Aorta (tissue), 5 donors: ENCODE measurements at regions not wholly inside any gene's neighbourhood (a gene's known extent, or its start where the extent isn't known, plus 50 kb on each side); places are given as distances from the start of the nearest gene placed in this dataset.

Experiments
- ATAC-seq: fragments of 200-7000 bp; cut with Tn5 transposase; one replicate; pipeline ENCODE4 v1.9.1; 2022; ENCODE audit warnings: moderate library complexity; ENCODE audit not compliant: low FRiP score
- DNase-seq, 2 donors: peaks; one replicate each; pipeline ENCODE4 v3.0.0-alpha.2; 2020
- H3K27ac ChIP-seq, 2 donors: one replicate each; pipeline ENCODE4 v1.5.1; 2013; ENCODE audit warnings: low read length in 2 of 2, mild to moderate bottlenecking in 2 of 2, moderate library complexity in 2 of 2, control low read depth in 1 of 2, inconsistent platforms in 1 of 2, low read depth in 1 of 2
- H3K27me3 ChIP-seq, 2 donors: one replicate each; pipeline ENCODE4 v1.6.1; 2013; ENCODE audit warnings: control low read depth in 1 of 2, low read length in 1 of 2, mild to moderate bottlenecking in 1 of 2, moderate library complexity in 1 of 2; ENCODE audit not compliant: insufficient read depth in 2 of 2, control insufficient read depth in 1 of 2
- H3K36me3 ChIP-seq, 2 donors: one replicate each; pipeline ENCODE4 v1.6.1; 2013; ENCODE audit warnings: control low read depth in 1 of 2, low read length in 1 of 2, mild to moderate bottlenecking in 1 of 2; ENCODE audit not compliant: insufficient read depth in 2 of 2, control insufficient read depth in 1 of 2
- H3K4me1 ChIP-seq, 2 donors: one replicate each; pipeline ENCODE4 v1.6.1; 2013; ENCODE audit warnings: low read length in 2 of 2, control low read depth in 1 of 2, mild to moderate bottlenecking in 1 of 2, moderate library complexity in 1 of 2; ENCODE audit not compliant: insufficient read depth in 2 of 2, control insufficient read depth in 1 of 2
- H3K4me3 ChIP-seq, 2 donors: one replicate each; pipeline ENCODE4 v1.5.1; 2013; ENCODE audit warnings: low read length in 2 of 2, control low read depth in 1 of 2, mild to moderate bottlenecking in 1 of 2
- H3K9me3 ChIP-seq: one replicate; pipeline ENCODE4 v1.6.1; 2013; ENCODE audit warnings: mild to moderate bottlenecking, low read length; ENCODE audit not compliant: control insufficient read depth
- WGBS, 2 donors: extraction: QIAGEN DNeasy Blood & Tissue Kit; methylation state at CpG; one replicate each; pipeline ENCODE4 v1.1.7; 2013; 5-methylcytosine and 5-hydroxymethylcytosine counted together
- intact Hi-C, 2 donors: fragments of 100-400 bp; cut with DNase I; formaldehyde crosslinking; loops; one replicate each; pipeline versions ENCODE4 v1.14.2 to v1.15.0; 2022
- donor health status: healthy with polysubstance abuse.
- donor health status: Bipolar disorder and iron deficiency.
- donor health status: DM: no; HTN: no; CAD: no.
- donor health status: DM: no; HTN: no; CAD: no.
- donor health status: DM: yes; HTN: yes; CAD: no.

GRCh38 chr10:131570716-131571307 is 259.3 kb upstream of the TCERG1L start:
- DNase-seq (no peak), ATAC-seq (no peak)
- Histone ChIP-seq H3K36me3 (no peaks in the 10 kb centered on the region), H3K4me3 (no peak overlapping the region), H3K4me1 (no peaks in the 10 kb centered on the region), H3K27ac (no peak overlapping the region), H3K27me3 (no peaks in the 10 kb centered on the region), H3K9me3 (peaks cover 3% of the 10 kb centered on the region)
- intact Hi-C loops, result no loop called here
- WGBS, 2 donors, result 75 to 76% methylated on average over 13 of the region's 13 CpGs

GRCh38 chr10:131571346-131571745 is 259.8 kb upstream of the TCERG1L start:
- Histone ChIP-seq H3K9me3 (peaks cover 3% of the 10 kb centered on the region), H3K4me3 (no peak overlapping the region), H3K4me1 (no peaks in the 10 kb centered on the region), H3K27me3 (no peaks in the 10 kb centered on the region), H3K27ac (no peak overlapping the region), H3K36me3 (no peaks in the 10 kb centered on the region)
- intact Hi-C loops, result no loop called here
- 76 to 82% methylated on average over 11 of the region's 11 CpGs for WGBS, 2 donors
- DNase-seq (no peak), ATAC-seq (no peak)

- Histone ChIP-seq H3K36me3 (no peaks in the 10 kb centered on the region), H3K4me3 (no peak overlapping the region), H3K27ac (no peak overlapping the region), H3K4me1 (no peaks in the 10 kb centered on the region), H3K27me3 (no peaks in the 10 kb centered on the region), H3K9me3 (peaks cover 3% of the 10 kb centered on the region)
- intact Hi-C loops, result no loop called here
- WGBS, 2 donors, result 65 to 71% methylated on average over 8 of the region's 8 CpGs
- DNase-seq (no peak), ATAC-seq (no peak)
Observed at GRCh38 chr10:131571865-131572264, 260.3 kb upstream of the TCERG1L start.

- Histone ChIP-seq H3K36me3 (no peaks in the 10 kb centered on the region), H3K27me3 (no peaks in the 10 kb centered on the region), H3K4me3 (no peak overlapping the region), H3K27ac (no peak overlapping the region), H3K4me1 (no peaks in the 10 kb centered on the region), H3K9me3 (no peaks in the 10 kb centered on the region)
- DNase-seq (no peak), ATAC-seq (no peak)
- intact Hi-C loops, result no loop called here
- WGBS, 2 donors, result 82 to 87% methylated on average over 11 of the region's 11 CpGs
Observed at GRCh38 chr10:131573256-131573655, 261.7 kb upstream of the TCERG1L start.

GRCh38 chr10:131573707-131574106 is 262.2 kb upstream of the TCERG1L start:
- Histone ChIP-seq H3K27ac (no peak overlapping the region), H3K4me3 (no peak overlapping the region), H3K27me3 (no peaks in the 10 kb centered on the region), H3K36me3 (no peaks in the 10 kb centered on the region), H3K4me1 (no peaks in the 10 kb centered on the region), H3K9me3 (no peaks in the 10 kb centered on the region)
- WGBS, 2 donors, result 71 to 80% methylated on average over 2 of the region's 2 CpGs
- intact Hi-C loops, result no loop called here
- ATAC-seq (no peak), DNase-seq (no peak)

- Histone ChIP-seq H3K27me3 (no peaks in the 10 kb centered on the region), H3K36me3 (no peaks in the 10 kb centered on the region), H3K4me1 (no peaks in the 10 kb centered on the region), H3K27ac (no peak overlapping the region), H3K4me3 (no peak overlapping the region), H3K9me3 (no peaks in the 10 kb centered on the region)
- DNase-seq (no peak), ATAC-seq (no peak)
- intact Hi-C loops, result no loop called here
- WGBS, 2 donors, result 37 to 49% methylated on average over 7 of the region's 7 CpGs
Observed at GRCh38 chr10:131574363-131574706, 262.8 kb upstream of the TCERG1L start.

GRCh38 chr10:131574707-131575430 is 263.3 kb upstream of the TCERG1L start:
- intact Hi-C loops, result no loop called here

GRCh38 chr10:131575877-131576276 is 264.4 kb upstream of the TCERG1L start:
- no peak for DNase-seq
- no peak overlapping the region for H3K4me3 ChIP-seq
- ATAC-seq, result no peak
- no peaks in the 10 kb centered on the region for H3K9me3 ChIP-seq
- intact Hi-C loops, result no loop called here
- H3K4me1 ChIP-seq, result no peaks in the 10 kb centered on the region
- no peak overlapping the region for H3K27ac ChIP-seq
- no peaks in the 10 kb centered on the region for H3K36me3 ChIP-seq
- H3K27me3 ChIP-seq, result no peaks in the 10 kb centered on the region
- 76 to 82% methylated on average over 4 of the region's 4 CpGs for WGBS, 2 donors

More at GRCh38 chr10:131574707-131575430, 263.3 kb upstream of the TCERG1L start:
- DNase-seq, result peak in 1 of 2 donors; percentile 73
- no peaks in the 10 kb centered on the region for H3K4me1 ChIP-seq
- no peak overlapping the region for H3K4me3 ChIP-seq
- no peak for ATAC-seq
- no peaks in the 10 kb centered on the region for H3K9me3 ChIP-seq
- H3K36me3 ChIP-seq, result no peaks in the 10 kb centered on the region
- no peak overlapping the region for H3K27ac ChIP-seq
- whole genome bisulfite sequencing, 2 donors, result 87 to 88% methylated on average over 32 of the region's 32 CpGs
- no peaks in the 10 kb centered on the region for H3K27me3 ChIP-seq
